ENCODE measurements at regions not wholly inside any gene's neighbourhood (a gene's known extent, or its start where the extent isn't known, plus 50 kb on each side); places are given as distances from the start of the nearest gene placed in this dataset.

DNA sequence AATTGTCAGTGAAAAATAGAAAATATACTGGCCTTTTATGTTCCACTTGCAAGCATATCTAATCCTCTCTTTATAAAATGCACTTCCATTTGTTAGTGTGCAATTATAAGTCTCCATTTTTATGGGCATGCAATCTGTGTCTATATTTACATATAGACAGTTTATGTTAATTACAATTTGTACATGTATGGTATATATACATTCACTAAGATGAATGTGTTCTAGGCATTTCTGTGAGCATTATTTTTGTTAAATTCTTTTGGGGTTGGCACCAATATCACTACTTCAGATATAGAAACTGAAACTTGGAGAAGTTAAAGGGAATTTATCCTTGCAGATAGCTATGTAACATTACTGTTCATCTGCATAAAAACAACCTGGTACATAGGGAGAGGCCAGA is 470.8 kb upstream of the LMO3 start:
- TF ChIP-seq, protein P1, sequence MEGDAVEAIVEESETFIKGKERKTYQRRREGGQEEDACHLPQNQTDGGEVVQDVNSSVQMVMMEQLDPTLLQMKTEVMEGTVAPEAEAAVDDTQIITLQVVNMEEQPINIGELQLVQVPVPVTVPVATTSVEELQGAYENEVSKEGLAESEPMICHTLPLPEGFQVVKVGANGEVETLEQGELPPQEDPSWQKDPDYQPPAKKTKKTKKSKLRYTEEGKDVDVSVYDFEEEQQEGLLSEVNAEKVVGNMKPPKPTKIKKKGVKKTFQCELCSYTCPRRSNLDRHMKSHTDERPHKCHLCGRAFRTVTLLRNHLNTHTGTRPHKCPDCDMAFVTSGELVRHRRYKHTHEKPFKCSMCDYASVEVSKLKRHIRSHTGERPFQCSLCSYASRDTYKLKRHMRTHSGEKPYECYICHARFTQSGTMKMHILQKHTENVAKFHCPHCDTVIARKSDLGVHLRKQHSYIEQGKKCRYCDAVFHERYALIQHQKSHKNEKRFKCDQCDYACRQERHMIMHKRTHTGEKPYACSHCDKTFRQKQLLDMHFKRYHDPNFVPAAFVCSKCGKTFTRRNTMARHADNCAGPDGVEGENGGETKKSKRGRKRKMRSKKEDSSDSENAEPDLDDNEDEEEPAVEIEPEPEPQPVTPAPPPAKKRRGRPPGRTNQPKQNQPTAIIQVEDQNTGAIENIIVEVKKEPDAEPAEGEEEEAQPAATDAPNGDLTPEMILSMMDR (IDR thresholded peaks at IDR 0.05; ENCODE audit: extremely low read depth, insufficient read depth, missing control alignments), result no peak
- no peak for DNase-seq (ENCODE audit: low spot score)
- in situ Hi-C loops (cut with MboI; ENCODE audit: low pct_unique_long_range_greater_than_20kb, low sequenced_read_pairs, unreplicated experiment), result no loop called here

DNA sequence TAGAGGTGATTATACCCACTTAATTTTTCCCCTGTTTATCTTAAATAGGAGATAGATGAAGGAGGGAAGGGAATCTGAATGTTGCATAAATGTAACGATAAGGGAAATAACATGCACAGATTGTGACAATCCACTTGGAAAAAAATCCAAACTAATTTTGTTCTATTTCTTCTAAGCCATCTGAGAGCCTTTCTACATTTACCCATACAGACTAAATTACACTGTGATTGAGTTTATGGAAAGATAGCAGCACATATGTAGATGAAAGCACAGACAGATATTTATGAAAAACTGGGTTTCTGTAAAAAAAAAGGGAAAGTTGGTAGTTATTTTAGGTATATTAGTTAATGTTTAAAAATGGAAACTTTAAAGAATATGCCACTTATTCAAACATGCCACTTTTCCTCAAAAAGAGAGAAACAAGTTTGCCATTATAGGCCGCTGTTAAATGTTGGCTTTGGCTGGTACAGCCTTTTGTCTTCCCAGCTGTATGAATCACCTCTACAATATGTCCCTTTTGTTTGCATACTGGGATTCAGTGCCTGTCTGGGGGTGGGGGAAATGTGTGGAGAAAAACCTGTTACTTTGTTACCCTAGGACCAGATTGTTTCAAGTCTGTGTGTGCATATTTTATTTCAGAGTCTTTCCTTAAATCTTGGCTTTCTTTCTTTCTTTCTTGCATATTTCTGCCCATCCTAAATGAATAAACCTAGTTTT is 470.2 kb upstream of the LMO3 start:
- in situ Hi-C loops (cut with MboI; ENCODE audit: low pct_unique_long_range_greater_than_20kb, low sequenced_read_pairs, unreplicated experiment), result no loop called here
- no peak for DNase-seq (ENCODE audit: low spot score)
- TF ChIP-seq, protein P1 (IDR thresholded peaks at IDR 0.05; ENCODE audit: extremely low read depth, insufficient read depth, missing control alignments), result no peak

DNA sequence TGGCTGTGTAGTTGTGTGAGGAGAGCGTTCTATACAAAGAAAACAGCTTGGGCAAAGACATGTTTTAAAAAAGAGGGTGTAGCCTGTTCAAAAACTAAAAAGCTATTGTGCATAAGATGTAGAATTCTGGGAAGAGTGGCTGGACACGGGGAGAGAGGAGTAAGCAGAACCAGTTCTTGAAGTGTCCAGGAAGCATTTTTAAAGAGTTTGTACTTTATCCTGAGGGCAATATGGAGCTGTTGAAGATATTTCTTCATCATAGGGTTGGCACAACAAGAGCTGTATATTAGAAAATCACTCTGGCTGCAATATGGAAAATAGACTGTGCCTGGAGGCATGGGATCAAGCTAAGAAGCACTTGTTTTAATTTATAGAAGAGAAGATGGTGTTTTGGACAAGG is 458.9 kb upstream of the LMO3 start:
- DNase-seq (ENCODE audit: low spot score), result no peak
- TF ChIP-seq, protein P1 (IDR thresholded peaks at IDR 0.05; ENCODE audit: extremely low read depth, insufficient read depth, missing control alignments), result no peak
- in situ Hi-C loops (cut with MboI; ENCODE audit: low pct_unique_long_range_greater_than_20kb, low sequenced_read_pairs, unreplicated experiment), result no loop called here

DNA sequence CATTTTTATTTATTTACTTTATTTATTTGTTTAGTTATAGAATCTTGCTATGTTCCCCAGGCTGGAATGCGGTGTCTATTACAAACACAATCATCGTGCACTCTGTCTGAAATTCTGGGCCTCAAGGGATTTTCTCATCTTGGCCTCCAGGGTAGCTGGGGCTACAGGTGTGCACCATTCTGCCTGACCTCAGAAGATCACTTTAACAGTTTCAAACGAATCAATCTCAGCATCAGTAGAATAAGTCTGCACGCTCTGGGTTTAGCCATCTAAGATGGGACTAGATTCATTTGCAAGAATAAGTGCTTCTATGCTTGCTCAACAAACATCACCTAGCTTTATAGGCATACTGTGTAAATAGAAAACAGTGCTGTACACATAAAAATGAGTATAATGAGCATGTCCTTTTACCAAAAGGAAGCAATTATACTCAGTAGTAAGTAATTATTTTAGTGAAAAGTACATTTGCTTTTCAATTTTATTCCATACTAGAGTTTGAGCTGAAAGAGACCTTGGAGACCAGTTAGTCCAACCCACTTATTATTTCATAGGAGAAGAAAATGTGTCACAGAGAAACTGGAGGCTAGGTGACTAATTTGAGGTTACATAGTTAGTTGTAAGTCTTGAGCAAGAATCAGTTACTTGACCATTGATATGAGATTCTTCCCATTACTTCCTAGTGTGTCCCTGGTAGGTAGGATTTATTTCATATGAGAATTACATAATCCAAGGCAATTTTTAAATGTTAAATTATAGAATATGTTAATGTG is 456.5 kb upstream of the LMO3 start:
- TF ChIP-seq, protein P1 (IDR thresholded peaks at IDR 0.05; ENCODE audit: extremely low read depth, insufficient read depth, missing control alignments), result no peak
- DNase-seq (ENCODE audit: low spot score), result no peak
- in situ Hi-C loops (cut with MboI; ENCODE audit: low pct_unique_long_range_greater_than_20kb, low sequenced_read_pairs, unreplicated experiment), result no loop called here

DNA sequence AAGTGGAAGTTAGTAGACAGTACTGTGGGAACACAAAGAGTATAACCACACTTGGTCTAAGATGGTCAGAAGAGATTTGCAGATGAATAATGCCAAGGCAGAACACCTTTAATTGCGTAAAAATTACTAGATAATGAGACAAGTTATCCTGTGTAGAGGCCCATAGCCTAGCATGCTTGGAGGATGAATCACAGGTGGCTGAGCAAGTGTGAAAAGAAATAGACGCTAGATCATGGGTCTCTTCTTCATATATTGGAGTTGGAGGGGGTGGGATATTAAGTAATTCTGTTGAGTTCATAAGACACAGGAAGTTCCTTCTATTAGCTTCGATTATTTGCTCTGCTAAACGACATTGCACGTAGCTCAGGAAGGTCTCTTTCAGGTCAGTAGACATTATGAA is 454.3 kb upstream of the LMO3 start:
- DNase-seq (ENCODE audit: low spot score), result no peak
- in situ Hi-C loops (cut with MboI; ENCODE audit: low pct_unique_long_range_greater_than_20kb, low sequenced_read_pairs, unreplicated experiment), result no loop called here
- TF ChIP-seq, protein P1 (IDR thresholded peaks at IDR 0.05; ENCODE audit: extremely low read depth, insufficient read depth, missing control alignments), result no peak

DNA sequence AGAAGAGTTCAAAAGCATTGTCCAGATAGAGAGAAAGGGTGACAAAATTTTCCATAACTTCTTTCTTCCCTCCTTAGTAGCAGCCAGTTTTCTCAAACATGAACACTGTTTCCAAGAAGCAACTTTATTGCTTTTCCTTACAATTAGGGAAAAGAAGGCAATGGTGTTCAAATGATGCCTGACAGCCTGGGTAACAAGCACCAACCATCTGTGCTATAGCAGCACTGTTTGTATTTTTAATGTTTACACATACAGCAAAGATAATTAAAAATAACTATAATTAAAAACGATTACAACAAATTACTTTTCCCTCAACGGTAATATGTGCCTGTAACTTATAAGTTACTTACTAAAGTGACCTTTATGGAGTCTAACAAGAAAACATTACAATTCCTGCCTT is 450.6 kb upstream of the LMO3 start:
- in situ Hi-C loops (cut with MboI; ENCODE audit: low pct_unique_long_range_greater_than_20kb, low sequenced_read_pairs, unreplicated experiment), result no loop called here
- TF ChIP-seq, protein P1 (IDR thresholded peaks at IDR 0.05; ENCODE audit: extremely low read depth, insufficient read depth, missing control alignments), result no peak
- DNase-seq (ENCODE audit: low spot score), result no peak
